HCT116 (cell line): ENCODE measurements at regions not wholly inside any gene's neighbourhood (a gene's known extent, or its start where the extent isn't known, plus 50 kb on each side); places are given as distances from the start of the nearest gene placed in this dataset.

Experiments
- ATAC-seq: fragments of 200-7000 bp; cut with Tn5 transposase; 2 replicates; pipeline ENCODE4 v1.9.1; 2020; ENCODE audit warnings: mild to moderate bottlenecking, moderate library complexity
- BruUV-seq: library from RNA; stranded (reverse); fragments of 400-500 nt; replicated peaks from 2 replicates; lab custom pipeline; 2021; lab: Mats Ljungman, UMichigan
- CTCF ChIA-PET: fragments of 300-600 bp; sonication (Branson Sonifier 250); formaldehyde crosslinking; loops from one replicate; lab custom pipeline; 2021; ENCODE audit warnings: antibody characterized with exemption; lab: Charles Lee
- POLR2A ChIA-PET: fragments of 300-600, 350-600 bp; sonication (Branson Sonifier 250); formaldehyde crosslinking; loops from one replicate; lab custom pipeline; 2021; ENCODE audit warnings: antibody characterized with exemption; lab: Charles Lee
- RAD21 ChIA-PET, 2 experiments: fragments of 300-600 bp; sonication (Branson Sonifier 250); formaldehyde crosslinking; loops; one replicate each; lab custom pipeline; 2023; ENCODE audit warnings: low total read pairs in 2 of 2; ENCODE audit not compliant: uncharacterized antibody in 2 of 2, unreplicated experiment in 2 of 2, low non-redundant PET in 1 of 2; lab: Charles Lee
- DNase-seq: peaks from one replicate; pipeline ENCODE4 v3.0.0-alpha.2; 2010; ENCODE audit warnings: low read depth, low spot score
- H2AFZ ChIP-seq: fragments of 200-600 bp; shearing (Covaris generic), sonication (generic); 2 replicates; pipeline ENCODE4 v1.6.1; 2017; ENCODE audit warnings: low read depth, mixed run types, mixed read lengths, antibody characterized with exemption, low read length; ENCODE audit not compliant: poor library complexity, severe bottlenecking
- H3K27ac ChIP-seq: 2 replicates; pipeline ENCODE4 v1.5.1; 2012; ENCODE audit warnings: low read depth, low read length
- H3K27me3 ChIP-seq: fragments of 200-600 bp; sonication (generic); 2 replicates; pipeline ENCODE4 v1.6.1; 2016; ENCODE audit warnings: mixed run types, low read length, mixed read lengths; ENCODE audit not compliant: insufficient read depth
- H3K36me3 ChIP-seq, 2 experiments: fragments of 200-500 bp in 1 of 2; fragments of 200-600 bp in 1 of 2; sonication (Bioruptor generic) in 1 of 2; sonication (generic) in 1 of 2; 2 replicates each; pipeline versions ENCODE4 v1.5.1 to v1.6.1; 2014 to 2016; ENCODE audit warnings: low read length in 2 of 2, inconsistent platforms in 1 of 2, mixed read lengths in 1 of 2, mixed run types in 1 of 2; ENCODE audit not compliant: insufficient read depth in 2 of 2, control insufficient read depth in 1 of 2
- H3K4me1 ChIP-seq, 2 experiments: fragments of 200-600 bp in 1 of 2; sonication (generic) in 1 of 2; 2 replicates each; pipeline versions ENCODE4 v1.5.1 to v1.6.1; 2012 to 2017; ENCODE audit warnings: low read length in 2 of 2, inconsistent platforms in 1 of 2, mild to moderate bottlenecking in 1 of 2, mixed read lengths in 1 of 2, mixed run types in 1 of 2, moderate library complexity in 1 of 2; ENCODE audit not compliant: insufficient read depth in 2 of 2, control insufficient read depth in 1 of 2
- H3K4me2 ChIP-seq: fragments of 200-600 bp; sonication (generic); 2 replicates; pipeline ENCODE4 v1.6.1; 2017; ENCODE audit warnings: mixed run types, low read length, mixed read lengths
- H3K4me3 ChIP-seq, 2 experiments: fragments of 200-600 bp in 1 of 2; sonication (generic) in 1 of 2; replicated peaks in 1 of 2; 2 replicates each; pipeline ENCODE4 v1.5.1; 2011 to 2016; ENCODE audit warnings: low read length in 2 of 2, control low read depth in 1 of 2, low read depth in 1 of 2, mild to moderate bottlenecking in 1 of 2, mixed read lengths in 1 of 2, mixed run types in 1 of 2
- H3K79me2 ChIP-seq: fragments of 200-600 bp; sonication (generic); 2 replicates; pipeline ENCODE4 v1.6.1; 2017; ENCODE audit warnings: mild to moderate bottlenecking, mixed run types, low read length, moderate library complexity, mixed read lengths; ENCODE audit not compliant: insufficient read depth
- H3K9ac ChIP-seq: fragments of 200-600 bp; sonication (generic); 2 replicates; pipeline ENCODE4 v1.6.1; 2016; ENCODE audit warnings: low read length, mixed read lengths
- H3K9me2 ChIP-seq: fragments of 200-600 bp; sonication (generic), shearing (Covaris generic); 2 replicates; pipeline ENCODE4 v1.6.1; 2017; ENCODE audit warnings: mixed run types, mild to moderate bottlenecking, moderate library complexity; ENCODE audit not compliant: insufficient read depth
- H3K9me3 ChIP-seq, 2 experiments: fragments of 200-500 bp in 1 of 2; fragments of 200-600 bp in 1 of 2; sonication (Bioruptor generic) in 1 of 2; sonication (generic) in 1 of 2; 2 replicates each; pipeline ENCODE4 v1.6.1; 2014 to 2017; ENCODE audit warnings: low read length in 2 of 2, mixed read lengths in 2 of 2, inconsistent platforms in 1 of 2, low read depth in 1 of 2, mild to moderate bottlenecking in 1 of 2, mixed run types in 1 of 2, moderate library complexity in 1 of 2; ENCODE audit not compliant: control insufficient read depth in 1 of 2, insufficient read depth in 1 of 2
- H4K20me1 ChIP-seq: fragments of 200-600 bp; sonication (generic), shearing (Covaris generic); 2 replicates; pipeline ENCODE4 v1.6.1; 2017; ENCODE audit warnings: mixed run types, mild to moderate bottlenecking, moderate library complexity; ENCODE audit not compliant: insufficient read depth
- ATF3 ChIP-seq: IDR thresholded peaks from 2 replicates; pipeline ENCODE4 v1.6.1; 2012
- CEBPB ChIP-seq: IDR thresholded peaks from 2 replicates; pipeline ENCODE4 v1.6.1; 2012; ENCODE audit warnings: low read depth
- EGR1 ChIP-seq: IDR thresholded peaks from 2 replicates; pipeline ENCODE4 v1.6.1; 2012; ENCODE audit warnings: low read depth
- ELF1 ChIP-seq: IDR thresholded peaks from 2 replicates; pipeline ENCODE4 v1.6.1; 2012; ENCODE audit warnings: low read depth, borderline replicate concordance
- EZH2 ChIP-seq: fragments of 200-600 bp; sonication (generic); IDR thresholded peaks from 2 replicates; pipeline ENCODE4 v1.6.1; 2017; ENCODE audit warnings: antibody characterized with exemption, mixed run types
- EZH2phosphoT487 ChIP-seq: fragments of 200-600 bp; IDR thresholded peaks from 2 replicates; pipeline ENCODE4 v1.6.1; 2018; ENCODE audit warnings: antibody characterized with exemption, borderline replicate concordance
- FOSL1 ChIP-seq: IDR thresholded peaks from 2 replicates; pipeline ENCODE4 v1.6.1; 2012; ENCODE audit warnings: low read depth
- JUND ChIP-seq: IDR thresholded peaks from 2 replicates; pipeline ENCODE4 v1.6.1; 2012
- POLR2A ChIP-seq: IDR thresholded peaks from 2 replicates; pipeline ENCODE4 v1.7.0; 2011; ENCODE audit warnings: borderline replicate concordance; ENCODE audit not compliant: insufficient read depth, insufficient read length; ENCODE audit errors: extremely low read depth
- POLR2AphosphoS5 ChIP-seq: IDR thresholded peaks from 2 replicates; pipeline ENCODE4 v1.6.1; 2011; ENCODE audit warnings: mild to moderate bottlenecking, low read depth, low read length, moderate library complexity
- RAD21 ChIP-seq: IDR thresholded peaks from 2 replicates; pipeline ENCODE4 v1.6.1; 2012; ENCODE audit warnings: low read depth, mild to moderate bottlenecking
- REST ChIP-seq: IDR thresholded peaks from 2 replicates; pipeline ENCODE4 v1.6.1; 2012; ENCODE audit warnings: low read depth
- SIN3A ChIP-seq: IDR thresholded peaks from 2 replicates; pipeline ENCODE4 v1.6.1; 2012; ENCODE audit warnings: low read depth
- SRF ChIP-seq: IDR thresholded peaks from 2 replicates; pipeline ENCODE4 v1.6.1; 2012; ENCODE audit warnings: low read depth
- TCF7L2 ChIP-seq: IDR thresholded peaks from 2 replicates; pipeline ENCODE4 v1.7.0; 2011; ENCODE audit warnings: borderline replicate concordance, inconsistent platforms; ENCODE audit not compliant: insufficient read depth, insufficient read length; ENCODE audit errors: extremely low read depth
- YY1 ChIP-seq: IDR thresholded peaks from 2 replicates; pipeline ENCODE4 v1.6.1; 2011; ENCODE audit warnings: low read length, low read depth, moderate library complexity, mild to moderate bottlenecking; ENCODE audit not compliant: insufficient replicate concordance; ENCODE audit errors: extremely low read depth
- ZBTB33 ChIP-seq: IDR thresholded peaks from 2 replicates; pipeline ENCODE4 v1.6.1; 2011; ENCODE audit warnings: mild to moderate bottlenecking, low read length, moderate library complexity; ENCODE audit not compliant: insufficient replicate concordance; ENCODE audit errors: extremely low read depth
- ZFX ChIP-seq: fragments of 450-650 bp; IDR thresholded peaks from 2 replicates; pipeline ENCODE4 v1.6.1; 2017
- intact Hi-C: fragments of 100-400 bp; cut with micrococcal nuclease; formaldehyde crosslinking; loops from 2 replicates; pipeline ENCODE4 v1.10.0; 2022
- TF ChIP-seq, protein P1 (sequence below): IDR thresholded peaks from 2 replicates; pipeline ENCODE4 v1.6.1; 2012
- TF ChIP-seq, protein P2 (sequence below), 3 experiments: fragments of 200-600 bp in 1 of 3; sonication (generic) in 1 of 3; IDR thresholded peaks in 2 of 3; conservative IDR thresholded peaks in 1 of 3; 2 replicates each; pipeline ENCODE4 v1.5.1; 2012 to 2017; ENCODE audit warnings: low read depth in 2 of 3, low read length in 2 of 3, antibody characterized with exemption in 1 of 3, borderline replicate concordance in 1 of 3, control low read depth in 1 of 3, mild to moderate bottlenecking in 1 of 3, mixed read lengths in 1 of 3, mixed run types in 1 of 3, moderate library complexity in 1 of 3; ENCODE audit not compliant: insufficient read depth in 1 of 3

DNA sequence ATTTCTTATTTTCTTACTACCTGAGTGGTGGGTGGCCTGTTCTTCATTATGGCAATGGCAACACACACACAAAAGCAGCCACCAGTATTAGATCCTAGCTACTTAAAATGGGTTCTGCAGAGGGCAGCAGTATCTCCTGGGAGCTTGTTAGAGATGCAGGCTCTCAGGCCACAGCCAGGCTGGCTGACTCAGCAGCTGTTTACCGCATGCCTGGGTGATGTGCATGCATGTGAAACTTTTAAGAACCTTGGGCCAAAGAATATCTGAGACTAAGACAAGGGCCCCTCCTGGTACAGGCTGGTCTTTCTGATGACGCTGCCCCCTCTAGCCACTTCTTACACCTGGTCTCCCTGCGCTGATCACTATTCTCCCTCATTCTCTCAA is 399.0 kb downstream of the MED10 start:
- Histone ChIP-seq H3K9ac (no peak overlapping the region), H3K27me3 (no peaks in the 10 kb centered on the region), H3K4me3 (no peak overlapping the region), H3K4me1 (no peaks in the 10 kb centered on the region), H3K79me2 (no peaks in the 10 kb centered on the region), H3K9me3 (no peaks in the 10 kb centered on the region; a peak in 1 of 4 replicates), H3K27ac (no peak overlapping the region), H3K4me2 (no peak overlapping the region), H3K9me2 (no peaks in the 10 kb centered on the region), H4K20me1 (no peaks in the 10 kb centered on the region), H2AFZ (no peak overlapping the region), H3K36me3 (no peaks in the 10 kb centered on the region)
- RAD21 ChIA-PET, result no interaction called here
- intact Hi-C loops, result no loop called here
- CTCF ChIA-PET, result no interaction called here
- POLR2A ChIA-PET, result no interaction called here
- DNase-seq (no peak), ATAC-seq (no peak)
- TF ChIP-seq EZH2phosphoT487 (no peak), EZH2 (no peak), REST (no peak), RAD21 (no peak), YY1 (no peak), JUND (no peak), FOSL1 (no peak), POLR2A (no peak), POLR2AphosphoS5 (no peak), SRF (no peak), CEBPB (no peak), ATF3 (no peak), ZFX (no peak), ELF1 (no peak), ZBTB33 (no peak), EGR1 (no peak), TCF7L2 (no peak), SIN3A (no peak)
- TF ChIP-seq, protein P1, sequence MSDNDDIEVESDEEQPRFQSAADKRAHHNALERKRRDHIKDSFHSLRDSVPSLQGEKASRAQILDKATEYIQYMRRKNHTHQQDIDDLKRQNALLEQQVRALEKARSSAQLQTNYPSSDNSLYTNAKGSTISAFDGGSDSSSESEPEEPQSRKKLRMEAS, result no peak
- TF ChIP-seq, protein P2, sequence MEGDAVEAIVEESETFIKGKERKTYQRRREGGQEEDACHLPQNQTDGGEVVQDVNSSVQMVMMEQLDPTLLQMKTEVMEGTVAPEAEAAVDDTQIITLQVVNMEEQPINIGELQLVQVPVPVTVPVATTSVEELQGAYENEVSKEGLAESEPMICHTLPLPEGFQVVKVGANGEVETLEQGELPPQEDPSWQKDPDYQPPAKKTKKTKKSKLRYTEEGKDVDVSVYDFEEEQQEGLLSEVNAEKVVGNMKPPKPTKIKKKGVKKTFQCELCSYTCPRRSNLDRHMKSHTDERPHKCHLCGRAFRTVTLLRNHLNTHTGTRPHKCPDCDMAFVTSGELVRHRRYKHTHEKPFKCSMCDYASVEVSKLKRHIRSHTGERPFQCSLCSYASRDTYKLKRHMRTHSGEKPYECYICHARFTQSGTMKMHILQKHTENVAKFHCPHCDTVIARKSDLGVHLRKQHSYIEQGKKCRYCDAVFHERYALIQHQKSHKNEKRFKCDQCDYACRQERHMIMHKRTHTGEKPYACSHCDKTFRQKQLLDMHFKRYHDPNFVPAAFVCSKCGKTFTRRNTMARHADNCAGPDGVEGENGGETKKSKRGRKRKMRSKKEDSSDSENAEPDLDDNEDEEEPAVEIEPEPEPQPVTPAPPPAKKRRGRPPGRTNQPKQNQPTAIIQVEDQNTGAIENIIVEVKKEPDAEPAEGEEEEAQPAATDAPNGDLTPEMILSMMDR (IDR thresholded peaks at IDR 0.05 in 2 of 3, conservative IDR thresholded peaks at IDR 0.05 in 1 of 3; ENCODE audit: borderline replicate concordance in 1 of 3, insufficient read depth in 1 of 3, low read depth in 2 of 3, low read length in 2 of 3), result no peak
- BruUV-seq, result no TSS peak
